ENCODE measurements at regions not wholly inside any gene's neighbourhood (a gene's known extent, or its start where the extent isn't known, plus 50 kb on each side); places are given as distances from the start of the nearest gene placed in this dataset.

DNA sequence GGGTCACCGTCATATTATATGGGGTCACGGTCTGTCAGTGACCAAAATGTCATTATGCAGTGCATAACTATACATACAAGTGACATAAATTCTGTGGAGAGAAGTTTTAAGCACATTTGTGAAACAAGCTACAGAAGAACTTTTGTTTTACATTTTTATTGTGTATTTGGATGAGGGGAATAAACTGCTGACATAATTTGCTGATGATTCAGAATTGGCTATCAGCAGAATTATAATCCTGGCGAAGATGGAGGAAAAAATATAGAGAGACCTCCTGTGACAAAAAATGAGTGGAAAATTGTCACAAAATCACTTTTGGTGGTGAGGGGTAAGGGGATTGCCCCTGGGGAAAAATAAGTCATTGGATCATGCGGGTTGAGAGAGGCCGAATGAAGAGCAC is 116.3 kb upstream of the ANKRD55 start:
- Histone ChIP-seq H3K9ac (ENCODE audit: low read length) (no peak overlapping the region), H3K4me1 (ENCODE audit: control insufficient read depth, low read depth, low read length) (no peaks in the 10 kb centered on the region), H3K36me3 (ENCODE audit: control insufficient read depth, low read depth, low read length) (no peaks in the 10 kb centered on the region), H3K9me3 (ENCODE audit: control insufficient read depth, low read depth, low read length) (no peaks in the 10 kb centered on the region), H3K27me3 (ENCODE audit: control insufficient read depth, insufficient read depth, low read length) (no peaks in the 10 kb centered on the region), H3K4me3 (ENCODE audit: low read length) (no peak overlapping the region), H3K27ac (ENCODE audit: low read length) (no peak overlapping the region)

DNA sequence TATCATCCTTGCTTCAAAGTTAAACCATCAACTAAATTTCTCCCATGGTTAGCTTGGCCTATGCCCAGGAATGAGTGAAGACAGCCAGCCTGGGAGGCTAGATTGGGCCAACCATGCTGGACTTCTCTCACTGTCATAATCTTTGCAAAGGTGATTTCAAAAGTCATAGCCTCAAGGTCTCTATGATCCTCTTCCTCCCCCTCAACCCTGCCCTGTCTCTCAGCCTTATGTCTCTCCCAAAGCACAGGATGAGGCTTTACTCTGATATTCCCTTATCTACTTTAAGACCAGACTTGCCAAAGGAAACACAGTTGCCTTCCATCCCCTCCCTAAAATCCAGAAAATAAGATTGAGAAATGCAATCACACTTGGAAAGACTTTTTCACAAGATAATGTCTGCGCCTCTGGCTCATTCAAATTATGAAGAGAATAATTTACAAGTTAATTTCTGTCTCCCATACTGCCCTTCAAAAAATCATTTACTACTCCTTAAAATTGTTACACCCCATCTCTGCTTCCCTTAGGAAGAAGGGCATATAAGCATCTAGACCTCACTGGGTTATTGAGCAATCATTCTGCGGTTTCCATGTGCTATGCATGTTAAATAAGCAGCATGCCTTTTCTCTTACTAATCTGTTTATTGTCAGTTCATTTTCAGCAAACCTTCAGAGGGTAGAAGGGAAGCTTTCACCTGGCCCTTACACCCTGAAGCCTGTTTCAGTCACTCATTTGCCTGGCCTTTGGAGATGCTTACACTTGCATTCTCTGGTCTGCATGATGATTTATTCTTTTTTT is 113.8 kb upstream of the ANKRD55 start:
- no peak overlapping the region for H3K27ac ChIP-seq (ENCODE audit: low read length)
- no peaks in the 10 kb centered on the region for H3K36me3 ChIP-seq (ENCODE audit: control insufficient read depth, low read depth, low read length)
- H3K27me3 ChIP-seq (ENCODE audit: control insufficient read depth, insufficient read depth, low read length): no peaks in the 10 kb centered on the region
- no peaks in the 10 kb centered on the region for H3K9me3 ChIP-seq (ENCODE audit: control insufficient read depth, low read depth, low read length)
- no peaks in the 10 kb centered on the region for H3K4me1 ChIP-seq (ENCODE audit: control insufficient read depth, low read depth, low read length)
- no peak overlapping the region for H3K4me3 ChIP-seq (ENCODE audit: low read length)
- no peak overlapping the region for H3K9ac ChIP-seq (ENCODE audit: low read length)

DNA sequence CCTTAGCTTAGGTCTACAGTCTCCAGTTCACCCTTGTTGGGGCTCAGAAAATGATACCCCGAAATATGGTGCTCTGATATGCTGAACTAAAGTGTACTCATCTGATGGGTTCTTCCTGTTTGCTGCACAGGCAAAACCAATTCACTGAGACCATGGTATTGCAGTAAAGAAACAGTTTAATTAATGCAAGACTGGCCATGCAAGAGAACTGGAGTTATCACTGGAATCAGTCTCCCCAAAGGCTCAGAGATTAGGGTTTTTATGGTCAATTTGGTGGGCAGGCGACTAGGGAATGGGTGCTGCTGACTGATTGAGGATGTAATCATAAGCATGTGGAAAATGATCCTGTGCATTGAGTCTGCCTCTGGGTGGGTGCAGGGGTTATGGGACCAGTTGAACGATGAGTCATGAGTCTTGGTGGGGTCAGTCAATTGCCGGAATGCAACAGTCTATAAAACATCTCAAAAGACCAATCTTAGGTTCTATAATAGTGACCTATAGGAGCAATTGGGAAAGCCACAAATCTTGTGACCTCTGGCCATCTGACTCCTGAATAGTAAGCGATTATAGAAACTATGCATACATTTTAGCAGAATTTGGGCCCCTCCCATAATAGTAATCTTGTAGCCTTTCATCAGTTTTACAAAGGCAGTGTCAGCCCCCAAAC is 113.0 kb upstream of the ANKRD55 start:
- Histone ChIP-seq H3K27ac (ENCODE audit: low read length) (no peak overlapping the region), H3K9ac (ENCODE audit: low read length) (no peak overlapping the region)

DNA sequence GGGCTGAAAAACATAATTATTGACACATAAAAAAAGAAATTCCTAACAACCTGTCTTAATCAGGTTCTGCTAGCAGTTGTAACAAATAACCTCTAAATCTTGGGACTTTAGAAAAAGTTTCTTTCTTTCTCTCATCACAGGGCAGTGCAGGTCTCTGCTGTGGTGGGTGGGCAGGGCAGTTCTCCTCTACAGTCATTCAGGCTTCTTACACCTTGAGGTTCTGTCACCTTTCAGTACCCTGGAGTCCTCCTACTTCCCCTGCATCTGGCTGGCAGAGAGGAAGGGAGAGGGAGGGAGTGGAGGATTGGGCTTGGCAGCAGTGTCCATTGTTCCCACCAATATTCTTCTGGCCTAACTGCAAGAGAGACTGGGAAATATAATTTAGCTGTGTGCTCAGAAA is 112.2 kb upstream of the ANKRD55 start:
- H3K27ac ChIP-seq (ENCODE audit: low read length): no peak overlapping the region
- no peaks in the 10 kb centered on the region for H3K27me3 ChIP-seq (ENCODE audit: control insufficient read depth, insufficient read depth, low read length)
- H3K9me3 ChIP-seq (ENCODE audit: control insufficient read depth, low read depth, low read length): no peaks in the 10 kb centered on the region
- H3K4me1 ChIP-seq (ENCODE audit: control insufficient read depth, low read depth, low read length): no peaks in the 10 kb centered on the region
- H3K9ac ChIP-seq (ENCODE audit: low read length): no peak overlapping the region
- no peaks in the 10 kb centered on the region for H3K36me3 ChIP-seq (ENCODE audit: control insufficient read depth, low read depth, low read length)
- H3K4me3 ChIP-seq (ENCODE audit: low read length): no peak overlapping the region

More for the DNA sequence above, 113.0 kb upstream of the ANKRD55 start:
- Histone ChIP-seq H3K9me3 (ENCODE audit: control insufficient read depth, low read depth, low read length) (no peaks in the 10 kb centered on the region), H3K4me3 (ENCODE audit: low read length) (no peak overlapping the region), H3K27me3 (ENCODE audit: control insufficient read depth, insufficient read depth, low read length) (no peaks in the 10 kb centered on the region), H3K4me1 (ENCODE audit: control insufficient read depth, low read depth, low read length) (no peaks in the 10 kb centered on the region), H3K36me3 (ENCODE audit: control insufficient read depth, low read depth, low read length) (no peaks in the 10 kb centered on the region)

DNA sequence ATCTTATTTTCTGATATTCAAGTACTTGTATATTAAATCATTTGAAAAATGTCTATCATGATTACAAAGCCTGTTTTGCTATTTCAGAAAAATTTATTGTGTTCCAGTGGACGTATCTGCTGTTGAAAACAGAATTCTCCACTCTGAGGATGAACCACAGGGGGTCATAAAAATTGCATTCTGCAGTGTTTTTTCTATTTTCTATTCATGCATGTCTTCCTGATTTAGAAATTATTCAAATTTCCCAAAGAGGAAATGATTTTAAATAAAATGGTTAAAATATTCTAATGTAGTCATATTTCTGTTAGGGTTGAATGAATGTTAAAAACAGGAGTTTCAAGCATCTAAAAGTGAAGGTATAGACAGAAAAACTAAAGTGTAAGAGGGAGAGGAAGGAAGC is 111.5 kb upstream of the ANKRD55 start:
- Histone ChIP-seq H3K9me3 (ENCODE audit: control insufficient read depth, low read depth, low read length) (no peaks in the 10 kb centered on the region), H3K9ac (ENCODE audit: low read length) (no peak overlapping the region), H3K36me3 (ENCODE audit: control insufficient read depth, low read depth, low read length) (no peaks in the 10 kb centered on the region), H3K27ac (ENCODE audit: low read length) (no peak overlapping the region), H3K27me3 (ENCODE audit: control insufficient read depth, insufficient read depth, low read length) (no peaks in the 10 kb centered on the region), H3K4me3 (ENCODE audit: low read length) (no peak overlapping the region), H3K4me1 (ENCODE audit: control insufficient read depth, low read depth, low read length) (no peaks in the 10 kb centered on the region)

DNA sequence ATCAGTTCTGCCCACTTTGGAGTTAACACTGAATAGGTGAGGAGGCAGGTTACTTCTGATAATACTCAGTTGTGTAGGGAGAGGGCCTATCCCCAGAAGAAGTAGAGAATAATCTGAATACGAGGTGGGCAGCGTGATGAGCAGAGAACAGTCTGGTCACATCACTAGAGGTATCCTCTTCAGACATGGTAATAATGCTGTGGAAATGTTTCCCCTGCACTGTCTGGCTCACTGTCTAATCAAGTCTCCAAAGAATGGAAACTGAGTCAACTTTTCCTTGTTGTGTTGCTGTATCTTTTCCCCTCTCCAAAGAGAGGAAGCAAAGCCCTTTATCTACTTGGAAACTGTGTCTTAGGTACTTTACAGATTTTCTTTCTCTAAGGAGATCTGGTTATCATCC is 110.9 kb upstream of the ANKRD55 start:
- H3K27ac ChIP-seq (ENCODE audit: low read length): no peak overlapping the region

DNA sequence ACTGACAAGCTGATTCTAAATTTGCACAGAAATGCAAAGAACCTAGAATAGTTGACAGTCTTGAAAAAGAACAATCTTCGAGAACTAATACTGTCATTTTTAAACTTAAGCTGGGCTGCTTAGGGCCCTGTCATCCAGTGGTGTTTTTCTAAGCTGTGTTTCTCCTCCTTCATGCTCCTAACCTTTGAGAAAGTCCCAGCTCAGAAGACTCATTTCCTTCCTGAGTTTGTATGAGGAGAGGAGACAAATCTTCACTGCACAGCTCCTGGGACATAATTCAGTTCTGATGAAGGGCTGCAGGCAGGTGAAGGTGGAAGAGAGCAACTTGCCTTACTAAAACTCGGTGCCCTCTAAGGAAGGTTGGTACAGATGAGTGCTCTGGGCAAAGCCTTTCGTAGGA is 109.5 kb upstream of the ANKRD55 start:
- Histone ChIP-seq H3K9ac (ENCODE audit: low read length) (no peak overlapping the region), H3K27ac (ENCODE audit: low read length) (no peak overlapping the region), H3K36me3 (ENCODE audit: control insufficient read depth, low read depth, low read length) (no peaks in the 10 kb centered on the region), H3K9me3 (ENCODE audit: control insufficient read depth, low read depth, low read length) (no peaks in the 10 kb centered on the region), H3K4me3 (ENCODE audit: low read length) (no peak overlapping the region), H3K27me3 (ENCODE audit: control insufficient read depth, insufficient read depth, low read length) (no peaks in the 10 kb centered on the region), H3K4me1 (ENCODE audit: control insufficient read depth, low read depth, low read length) (no peaks in the 10 kb centered on the region)

More for the DNA sequence above, 110.9 kb upstream of the ANKRD55 start:
- Histone ChIP-seq H3K4me3 (ENCODE audit: low read length) (no peak overlapping the region), H3K9ac (ENCODE audit: low read length) (no peak overlapping the region), H3K27me3 (ENCODE audit: control insufficient read depth, insufficient read depth, low read length) (no peaks in the 10 kb centered on the region), H3K9me3 (ENCODE audit: control insufficient read depth, low read depth, low read length) (no peaks in the 10 kb centered on the region), H3K4me1 (ENCODE audit: control insufficient read depth, low read depth, low read length) (no peaks in the 10 kb centered on the region), H3K36me3 (ENCODE audit: control insufficient read depth, low read depth, low read length) (no peaks in the 10 kb centered on the region)

DNA sequence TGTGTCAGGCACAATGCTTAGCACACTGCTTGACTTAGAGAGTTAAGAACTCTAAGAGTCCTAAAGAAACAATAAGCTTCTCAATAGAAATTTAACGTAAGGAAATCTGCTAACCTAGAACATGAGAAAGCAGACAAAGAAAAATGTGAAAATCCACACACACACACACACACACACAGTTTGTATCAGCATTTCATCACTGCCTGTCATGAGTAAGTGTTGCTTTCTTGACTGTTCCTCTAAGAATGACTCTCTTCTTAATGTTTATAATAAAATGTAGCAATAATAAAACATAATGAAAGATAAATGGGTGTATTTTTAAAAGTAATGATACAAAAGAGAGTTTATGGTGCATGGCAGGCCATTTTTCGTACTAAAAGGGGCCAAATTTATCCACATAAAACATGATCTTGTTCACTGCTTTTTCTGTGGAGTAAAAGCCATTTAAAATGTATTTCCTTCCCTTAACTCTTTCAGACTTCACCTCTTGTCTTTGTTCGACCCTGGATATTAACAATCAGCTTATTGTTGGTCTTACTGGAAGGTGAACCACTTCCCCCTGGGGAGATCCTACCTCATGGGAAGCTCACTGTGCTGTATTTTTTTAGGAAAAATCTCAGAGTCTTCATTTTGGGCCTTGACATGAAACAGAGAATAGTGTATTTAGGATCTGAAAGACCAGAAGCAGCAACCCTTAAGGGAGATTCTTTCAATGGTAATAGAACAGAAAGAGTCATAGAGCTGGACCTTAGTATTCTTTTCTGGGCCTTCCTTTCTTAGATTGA is 107.3 kb upstream of the ANKRD55 start:
- Histone ChIP-seq H3K27ac (ENCODE audit: low read length) (no peak overlapping the region), H3K36me3 (ENCODE audit: control insufficient read depth, low read depth, low read length) (no peaks in the 10 kb centered on the region), H3K4me3 (ENCODE audit: low read length) (no peak overlapping the region), H3K9me3 (ENCODE audit: control insufficient read depth, low read depth, low read length) (no peaks in the 10 kb centered on the region), H3K27me3 (ENCODE audit: control insufficient read depth, insufficient read depth, low read length) (no peaks in the 10 kb centered on the region), H3K4me1 (ENCODE audit: control insufficient read depth, low read depth, low read length) (no peaks in the 10 kb centered on the region), H3K9ac (ENCODE audit: low read length) (no peak overlapping the region)

DNA sequence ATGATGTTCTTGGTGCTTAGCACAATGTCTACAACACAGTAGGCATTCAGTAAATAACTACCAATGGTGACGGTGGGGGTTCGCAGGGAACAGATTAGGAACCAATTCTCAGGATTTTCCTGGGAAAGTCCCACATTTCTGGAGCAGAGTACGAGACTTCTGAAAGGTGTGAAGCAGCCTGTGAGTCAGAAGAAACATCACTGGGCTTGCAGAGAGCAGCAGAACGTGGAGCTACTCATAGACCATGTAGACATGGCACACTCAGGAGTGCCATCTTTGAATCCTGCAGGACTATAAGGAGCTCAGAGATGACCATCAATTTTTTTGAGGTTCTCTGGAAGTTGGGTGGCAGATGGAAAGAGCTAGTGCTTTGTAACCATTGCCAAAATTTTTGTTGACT is 106.6 kb upstream of the ANKRD55 start:
- Histone ChIP-seq H3K9ac (ENCODE audit: low read length) (no peak overlapping the region), H3K27me3 (ENCODE audit: control insufficient read depth, insufficient read depth, low read length) (no peaks in the 10 kb centered on the region), H3K27ac (ENCODE audit: low read length) (no peak overlapping the region), H3K4me3 (ENCODE audit: low read length) (no peak overlapping the region), H3K36me3 (ENCODE audit: control insufficient read depth, low read depth, low read length) (no peaks in the 10 kb centered on the region), H3K4me1 (ENCODE audit: control insufficient read depth, low read depth, low read length) (no peaks in the 10 kb centered on the region), H3K9me3 (ENCODE audit: control insufficient read depth, low read depth, low read length) (no peaks in the 10 kb centered on the region)

DNA sequence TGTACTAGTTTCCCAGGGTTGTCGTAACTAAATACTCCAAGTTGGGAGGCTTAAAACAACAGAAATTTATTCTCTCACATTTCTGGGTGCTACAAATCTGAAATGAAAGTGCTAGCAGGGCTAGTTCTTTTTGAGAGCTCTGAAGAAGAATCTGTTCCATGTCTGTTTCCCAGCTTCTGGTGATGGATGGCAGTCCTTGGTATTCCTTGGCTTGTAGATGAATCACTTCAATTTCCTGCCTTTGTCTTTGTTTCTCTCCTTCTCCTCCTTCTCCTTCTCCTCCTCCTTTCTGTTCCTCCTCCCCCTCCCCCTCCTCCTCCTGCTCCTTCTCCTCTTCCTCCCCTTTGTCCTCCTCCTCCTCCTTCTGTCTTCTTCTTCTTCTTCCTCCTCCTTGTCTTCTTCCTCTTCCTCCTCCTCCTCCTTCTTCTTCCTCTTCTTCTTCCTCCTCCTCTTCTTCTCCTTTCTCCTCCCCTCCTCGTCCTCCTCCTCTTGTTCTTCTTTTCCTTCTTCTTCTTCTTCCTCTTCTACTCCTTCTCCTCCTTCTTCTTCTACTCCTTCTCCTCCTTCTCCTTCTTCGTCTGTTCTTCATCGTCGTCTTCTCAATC is 104.7 kb upstream of the ANKRD55 start:
- Histone ChIP-seq H3K27ac (ENCODE audit: low read length) (no peak overlapping the region), H3K4me3 (ENCODE audit: low read length) (no peak overlapping the region), H3K4me1 (ENCODE audit: control insufficient read depth, low read depth, low read length) (no peaks in the 10 kb centered on the region), H3K36me3 (ENCODE audit: control insufficient read depth, low read depth, low read length) (no peaks in the 10 kb centered on the region), H3K9me3 (ENCODE audit: control insufficient read depth, low read depth, low read length) (no peaks in the 10 kb centered on the region), H3K9ac (ENCODE audit: low read length) (no peak overlapping the region), H3K27me3 (ENCODE audit: control insufficient read depth, insufficient read depth, low read length) (no peaks in the 10 kb centered on the region)

DNA sequence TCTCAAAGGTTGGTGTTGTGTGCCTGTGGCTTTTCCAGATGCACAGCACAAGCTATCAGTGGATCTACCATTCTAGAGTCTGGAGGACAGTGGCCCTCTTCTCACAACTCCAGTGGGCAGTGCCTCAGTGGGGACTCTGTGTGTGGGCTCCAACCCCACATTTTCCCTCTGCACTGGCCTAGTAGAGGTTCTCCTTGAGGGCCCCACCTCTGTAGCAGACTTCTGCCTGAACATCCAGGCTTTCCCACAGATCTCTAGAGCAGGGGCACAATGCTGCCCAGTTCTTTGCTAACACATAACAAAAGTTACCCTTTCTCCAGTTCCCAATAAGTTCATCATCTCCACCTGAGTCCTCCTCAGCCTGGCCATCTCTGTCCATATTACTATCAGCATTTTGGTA is 102.1 kb upstream of the ANKRD55 start:
- no peaks in the 10 kb centered on the region for H3K27me3 ChIP-seq (ENCODE audit: control insufficient read depth, insufficient read depth, low read length)
- H3K9me3 ChIP-seq (ENCODE audit: control insufficient read depth, low read depth, low read length): no peaks in the 10 kb centered on the region
- no peaks in the 10 kb centered on the region for H3K36me3 ChIP-seq (ENCODE audit: control insufficient read depth, low read depth, low read length)
- H3K9ac ChIP-seq (ENCODE audit: low read length): no peak overlapping the region
- no peaks in the 10 kb centered on the region for H3K4me1 ChIP-seq (ENCODE audit: control insufficient read depth, low read depth, low read length)
- no peak overlapping the region for H3K4me3 ChIP-seq (ENCODE audit: low read length)
- H3K27ac ChIP-seq (ENCODE audit: low read length): no peak overlapping the region

Measured in iPS-18a (cell line).